NCI-H526 treated with DMSO at 0.1 percent for 48 hours (cell line): ENCODE measurements at regions not wholly inside any gene's neighbourhood (a gene's known extent, or its start where the extent isn't known, plus 50 kb on each side); places are given as distances from the start of the nearest gene placed in this dataset.
A peak's percentile ranks its signal among the peaks of the same experiment; 100 is the strongest.
"Not testable (repeated sequence)": the region's sequence is repeated elsewhere in the genome, so short reads cannot be mapped to it uniquely, and the experiment has no call there.

Experiments used
- DNase-seq: peaks from one replicate; lab custom pipeline; 2025; lab: John Stamatoyannopoulos, UW

GRCh38 chr6:6724539-6725467 is 136.3 kb downstream of the LY86 start:
- peak; percentile 47 for DNase-seq

- no peak for DNase-seq
These were observed 137.1 kb downstream of the LY86 start for GRCh38 chr6:6725468-6726209.

GRCh38 chr6:6728169-6728941 is 139.8 kb downstream of the LY86 start:
- no peak for DNase-seq

DNA sequence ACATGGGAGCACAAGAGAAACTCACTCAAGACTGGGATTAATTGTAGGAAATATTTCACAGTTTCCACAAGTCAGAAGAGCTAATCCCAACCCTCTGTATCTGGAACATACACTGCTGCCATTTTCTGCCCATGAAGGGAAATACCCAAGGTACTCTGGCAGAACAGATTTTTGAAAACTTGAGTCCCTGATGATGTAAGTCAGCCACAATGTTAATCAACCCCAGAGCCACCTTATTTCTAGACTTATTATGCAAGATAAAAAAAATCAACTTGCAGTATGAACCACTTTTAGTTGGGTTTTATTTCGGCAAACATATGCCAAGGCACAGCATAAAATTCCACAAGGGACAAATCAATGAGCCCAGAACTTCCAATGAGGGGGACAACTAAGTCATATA is 141.5 kb downstream of the LY86 start:
- no peak for DNase-seq

GRCh38 chr6:6730831-6731230 is 142.3 kb downstream of the LY86 start:
- DNase-seq = no peak

DNA sequence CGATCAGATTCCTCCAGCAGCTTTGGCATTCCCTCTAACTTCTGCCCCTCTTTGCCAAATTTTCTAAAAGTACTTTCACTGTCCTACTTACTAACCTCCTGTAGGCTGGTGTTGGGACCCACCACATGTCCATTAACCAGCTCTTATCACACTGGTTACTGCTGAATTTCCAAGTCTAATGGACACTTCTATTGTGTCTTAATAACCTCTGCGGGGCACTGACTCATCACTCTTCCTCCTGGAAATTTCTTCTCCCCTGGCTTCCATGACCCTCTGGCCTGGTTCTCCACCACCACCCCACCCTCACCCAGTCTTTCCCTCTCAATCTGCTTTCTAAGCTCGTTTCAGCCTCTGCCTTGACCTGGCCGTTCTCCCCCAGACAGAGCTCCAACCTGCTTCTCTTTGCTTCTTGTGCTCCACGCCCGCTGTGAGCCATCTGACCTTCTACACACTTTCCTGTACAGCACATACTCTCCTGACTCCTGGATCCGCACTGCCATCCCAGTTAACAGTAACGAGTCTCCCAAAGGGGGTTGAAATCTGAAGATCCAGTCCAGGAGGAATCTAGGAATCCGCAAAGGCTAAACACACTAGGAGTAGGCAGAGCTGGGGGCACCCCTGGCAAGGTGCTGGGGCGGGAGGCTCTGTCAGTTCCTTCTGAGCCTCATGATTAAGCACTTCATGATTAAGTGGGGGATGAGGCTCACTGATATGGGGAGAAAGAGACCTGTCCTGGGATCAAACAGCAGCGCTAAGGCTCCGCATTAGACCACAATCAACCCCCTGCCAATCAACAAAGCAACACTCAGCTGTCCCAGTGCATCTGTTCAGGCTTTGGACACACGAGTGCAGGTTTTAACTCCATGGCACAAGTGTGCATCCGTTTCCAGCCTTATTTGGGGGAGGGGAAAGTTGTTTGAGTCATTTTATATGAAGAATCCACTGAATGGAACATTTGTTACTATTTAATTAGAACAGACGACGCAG is 146.3 kb downstream of the LY86 start:
- no peak for DNase-seq

DNA sequence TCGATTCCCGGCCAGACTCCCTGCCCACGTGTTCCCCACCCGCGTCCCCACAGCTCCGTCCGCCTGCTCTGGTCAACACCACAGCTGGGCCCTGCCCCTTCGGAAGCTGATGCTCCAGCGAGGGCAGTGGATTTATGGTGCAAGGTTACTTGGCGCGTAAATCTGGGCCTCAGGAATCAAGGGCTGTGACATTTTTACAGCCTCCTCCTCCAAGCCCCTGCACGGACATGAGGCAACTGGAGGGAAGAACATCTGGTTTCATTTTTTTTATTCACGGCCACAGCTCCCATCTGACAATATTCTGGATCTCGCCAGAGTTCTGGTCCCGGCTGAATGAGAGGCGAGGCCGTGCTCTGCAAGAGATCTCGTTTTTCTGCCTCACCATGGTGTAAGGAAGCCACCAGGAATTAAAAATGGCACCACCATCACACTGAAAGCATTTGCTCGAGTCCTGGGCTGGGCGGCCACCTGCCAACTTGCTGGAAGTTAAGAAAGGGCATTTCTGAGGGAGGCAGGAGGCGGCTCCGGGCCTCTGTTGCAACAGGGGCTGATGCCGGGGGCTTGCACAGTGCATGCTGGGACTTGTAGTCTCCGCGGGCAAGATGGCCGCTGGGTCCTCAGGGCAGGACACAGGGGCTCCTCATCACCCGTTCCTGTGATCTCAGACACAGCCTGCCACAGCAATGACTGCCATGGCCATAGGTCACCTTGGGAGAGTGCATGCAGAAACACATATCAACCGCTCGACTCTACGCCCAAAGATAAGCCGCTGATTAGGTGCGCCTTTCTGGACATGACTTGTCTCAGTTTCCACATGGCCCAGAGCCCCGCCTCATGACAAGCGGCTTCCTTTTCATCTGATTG is 148.5 kb downstream of the LY86 start:
- no peak for DNase-seq

DNA sequence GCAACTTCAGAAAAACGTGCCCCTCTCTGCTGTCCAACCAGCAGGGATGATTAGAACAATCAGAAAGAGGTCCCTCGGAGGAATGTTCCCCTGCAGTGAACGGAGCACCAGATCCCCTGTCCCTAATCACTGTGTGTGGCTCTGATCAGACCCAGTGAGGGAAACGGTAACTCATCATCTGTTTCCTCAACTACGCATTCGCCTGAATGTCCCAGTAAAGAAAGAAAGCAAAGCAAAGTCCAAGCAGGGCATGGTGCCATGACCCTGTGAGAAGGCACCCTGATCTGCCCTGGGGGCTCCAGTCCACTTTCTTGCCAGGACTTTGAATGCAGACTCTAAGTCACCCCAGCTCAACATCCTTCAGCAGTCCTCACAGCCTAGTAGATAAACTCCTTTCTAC is 149.2 kb downstream of the LY86 start:
- no peak for DNase-seq

DNA sequence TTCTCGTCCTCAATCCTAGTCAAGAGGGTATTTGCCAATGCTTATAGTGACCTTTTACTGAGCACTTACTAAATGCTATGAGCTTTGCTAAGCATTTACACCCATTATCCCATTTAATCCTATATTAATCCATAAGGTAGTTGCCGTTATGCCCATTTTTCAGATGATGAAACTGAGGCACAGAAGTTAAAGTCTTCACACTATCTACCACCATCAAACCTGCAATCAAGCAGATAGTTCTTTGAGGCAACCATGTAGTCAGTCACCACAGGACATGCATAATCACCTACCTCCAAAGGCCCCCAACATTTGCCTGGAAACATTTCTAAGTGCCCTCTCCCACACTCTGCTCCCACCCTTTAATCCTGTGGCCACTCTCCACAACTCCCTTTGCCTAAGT is 149.6 kb downstream of the LY86 start:
- no peak for DNase-seq

DNA sequence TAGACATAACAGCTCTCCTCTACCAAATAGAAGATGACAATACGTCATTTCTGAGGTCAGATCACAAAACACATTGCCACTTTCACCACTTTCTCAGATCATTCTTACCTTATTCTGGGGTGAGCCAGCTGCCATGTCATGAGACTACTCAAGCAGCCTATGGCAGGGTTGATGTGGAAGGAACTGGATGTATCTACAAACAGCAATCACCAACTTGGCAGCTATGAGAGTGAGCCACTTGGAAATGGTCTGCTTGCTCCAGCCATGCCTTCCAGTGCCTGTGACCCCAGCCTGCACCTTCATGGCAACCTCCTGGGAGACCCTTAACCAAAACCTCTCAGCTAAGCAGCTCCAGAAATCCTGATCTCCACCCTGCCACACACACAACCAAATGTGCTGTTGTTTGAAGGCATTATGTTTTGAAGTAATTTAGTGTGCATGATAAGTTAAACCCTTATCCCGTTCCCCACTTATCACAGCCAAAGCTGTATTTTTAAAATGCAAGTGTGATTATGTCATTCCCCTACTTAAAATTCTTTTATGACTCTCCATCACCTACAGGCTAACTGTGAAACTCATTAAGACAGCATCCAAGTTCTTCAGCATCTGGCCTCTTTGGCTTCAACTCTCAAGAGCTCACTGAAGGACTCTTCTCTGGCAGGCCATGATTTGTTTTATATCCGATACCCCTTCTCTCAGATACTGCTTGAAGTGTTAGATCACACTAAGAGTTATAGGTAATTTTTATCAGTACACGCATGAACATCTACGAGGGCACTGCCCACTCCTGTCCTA is 150.6 kb downstream of the LY86 start:
- no peak for DNase-seq

DNA sequence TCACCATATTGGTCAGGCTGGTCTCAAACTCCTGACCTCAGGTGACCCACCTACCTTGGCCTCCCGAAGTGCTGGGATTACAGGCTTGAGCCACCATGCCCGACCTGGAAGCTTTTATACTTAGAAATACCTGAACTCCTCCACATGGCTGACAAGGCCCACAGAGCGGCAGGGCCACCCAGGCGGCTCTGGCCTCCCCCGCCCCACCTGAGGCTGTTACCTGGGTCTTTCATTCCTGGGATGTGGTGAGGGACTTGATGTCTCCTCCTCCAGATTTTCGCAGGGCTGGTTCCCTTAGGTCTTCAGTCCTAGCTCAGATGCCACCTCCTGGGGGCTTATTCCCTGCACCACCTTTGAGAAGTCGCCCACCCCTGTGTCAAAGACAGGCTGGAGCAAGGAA is 152.1 kb downstream of the LY86 start:
- no peak for DNase-seq

DNA sequence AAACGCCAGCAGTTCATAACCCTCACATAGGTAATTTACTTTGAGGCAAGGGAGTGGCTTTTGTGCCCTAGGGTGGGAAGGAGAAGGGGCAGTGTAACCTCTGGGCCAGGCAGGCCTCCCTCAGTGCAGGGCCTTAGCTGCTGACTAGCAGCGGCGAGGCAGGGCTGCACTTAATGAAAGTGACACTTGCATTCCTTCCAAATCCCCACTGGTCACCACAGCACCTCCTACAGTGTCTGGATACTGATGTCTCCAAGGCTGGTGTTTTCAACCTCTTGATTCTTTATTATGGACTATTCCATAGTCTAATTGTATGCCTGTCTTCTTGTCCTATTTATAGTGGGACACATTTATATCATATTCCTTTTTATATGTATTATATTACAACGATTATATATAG is 152.7 kb downstream of the LY86 start:
- no peak for DNase-seq

DNA sequence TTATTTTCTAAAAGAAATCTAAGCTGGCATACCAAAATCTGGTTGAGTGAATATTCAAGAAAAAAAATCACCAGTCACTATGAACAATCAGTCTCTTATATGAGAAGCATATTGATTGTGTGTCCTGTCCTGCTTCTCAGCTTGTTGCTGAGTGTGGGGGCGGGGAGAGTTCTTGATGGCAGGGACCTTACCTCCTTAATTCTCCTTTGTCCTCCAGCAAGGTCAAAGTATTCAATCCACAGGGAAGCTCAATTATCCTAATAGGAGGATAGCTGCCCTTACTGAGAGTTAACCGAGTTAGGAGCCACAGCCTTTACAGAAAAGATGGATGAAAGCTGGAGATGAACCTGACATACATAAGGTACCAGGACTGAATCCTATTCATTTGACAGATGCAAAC is 154.0 kb downstream of the LY86 start:
- no peak for DNase-seq

- no peak for DNase-seq
These were observed 156.0 kb downstream of the LY86 start for GRCh38 chr6:6744551-6744950.

GRCh38 chr6:6745637-6746332 is 157.3 kb downstream of the LY86 start:
- not testable (repeated sequence) for DNase-seq

DNA sequence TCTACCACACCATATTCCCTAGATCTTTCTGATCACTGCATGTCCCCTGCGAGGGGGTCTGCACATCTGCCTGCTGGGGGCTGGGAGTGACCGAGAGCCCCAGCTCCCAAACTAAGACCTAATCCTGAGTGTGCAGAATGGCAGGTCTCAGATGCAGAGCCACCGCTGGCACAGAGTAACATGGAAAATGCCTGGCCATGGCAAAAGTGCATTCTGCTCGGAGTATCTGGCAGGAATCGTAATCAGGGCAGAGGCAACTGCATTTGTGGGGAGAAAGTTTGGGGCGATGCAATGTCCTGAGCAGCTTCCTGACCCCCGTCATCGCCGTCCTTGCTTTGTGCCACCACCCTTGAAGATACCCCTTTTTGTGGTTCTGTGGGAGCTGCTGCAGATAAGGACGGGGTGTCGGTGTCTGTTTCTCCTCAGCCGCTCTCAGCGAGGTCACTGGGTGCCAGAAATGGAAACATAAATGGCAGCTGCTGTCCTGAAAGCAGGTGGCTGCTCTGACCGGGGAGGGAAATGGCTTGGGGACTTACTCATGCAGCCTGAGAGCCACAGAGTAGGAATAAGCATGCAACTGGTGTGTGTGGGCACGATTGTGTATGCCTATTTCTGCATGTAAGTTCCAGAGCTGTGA is 157.9 kb downstream of the LY86 start:
- no peak for DNase-seq

GRCh38 chr6:6746970-6747338 is 158.4 kb downstream of the LY86 start:
- no peak for DNase-seq

GRCh38 chr6:6747371-6747770 is 158.9 kb downstream of the LY86 start:
- DNase-seq = no peak
